Muscle of back (tissue), 3 donors: ENCODE measurements at regions not wholly inside any gene's neighbourhood (a gene's known extent, or its start where the extent isn't known, plus 50 kb on each side); places are given as distances from the start of the nearest gene placed in this dataset.

Experiments
- DNase-seq, 3 donors: peaks; one replicate each; pipeline versions ENCODE4 v3.0.0 to v3.0.0-alpha.2; 2013

DNA sequence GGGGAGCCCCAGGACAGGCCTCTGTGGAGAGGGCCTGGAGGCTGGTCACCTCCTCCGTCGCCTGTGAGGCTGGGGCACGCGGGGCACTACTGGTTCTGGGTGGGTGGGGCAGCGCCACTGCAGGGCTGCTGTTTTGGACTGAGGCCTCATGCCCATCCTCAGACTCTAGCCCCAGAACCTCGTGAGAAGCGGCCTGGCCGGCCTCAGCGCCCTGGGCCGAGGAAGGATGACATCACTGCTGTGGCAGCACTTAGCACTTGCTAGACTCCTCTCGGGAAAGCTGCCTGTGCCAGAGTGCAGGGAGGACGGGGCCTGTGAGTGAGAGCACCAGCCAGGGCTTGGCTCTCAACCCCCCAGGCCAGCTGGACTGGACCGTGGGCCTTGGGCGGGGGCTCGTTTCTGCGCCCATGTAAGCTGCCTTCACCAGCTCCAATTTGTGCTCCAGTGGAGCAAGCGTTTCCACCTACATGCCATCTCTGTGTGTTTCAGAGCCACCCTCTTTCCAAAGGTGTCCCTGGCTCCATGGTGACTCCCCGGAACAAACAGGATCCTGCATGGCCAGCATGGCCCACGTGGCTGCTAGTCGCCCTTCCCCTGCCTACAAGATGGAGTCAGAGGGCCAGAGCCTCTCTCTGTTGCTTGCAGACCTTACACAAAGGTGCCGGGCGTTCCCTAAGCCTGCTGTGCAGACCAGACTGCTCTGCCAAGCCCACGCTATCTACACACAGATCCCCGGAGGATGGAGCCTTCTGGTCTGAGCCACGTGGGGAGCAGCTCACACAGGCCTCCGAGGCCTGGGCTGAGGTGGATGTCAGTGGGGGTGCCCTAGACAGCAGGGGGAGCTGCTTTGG lies 102.9 kb downstream of the CTTN start:
- peak in 2 of 3 donors; percentile 14 to 23 for DNase-seq

- no peak for DNase-seq
These were observed 103.7 kb downstream of the CTTN start for GRCh38 chr11:70501933-70502540.

DNA sequence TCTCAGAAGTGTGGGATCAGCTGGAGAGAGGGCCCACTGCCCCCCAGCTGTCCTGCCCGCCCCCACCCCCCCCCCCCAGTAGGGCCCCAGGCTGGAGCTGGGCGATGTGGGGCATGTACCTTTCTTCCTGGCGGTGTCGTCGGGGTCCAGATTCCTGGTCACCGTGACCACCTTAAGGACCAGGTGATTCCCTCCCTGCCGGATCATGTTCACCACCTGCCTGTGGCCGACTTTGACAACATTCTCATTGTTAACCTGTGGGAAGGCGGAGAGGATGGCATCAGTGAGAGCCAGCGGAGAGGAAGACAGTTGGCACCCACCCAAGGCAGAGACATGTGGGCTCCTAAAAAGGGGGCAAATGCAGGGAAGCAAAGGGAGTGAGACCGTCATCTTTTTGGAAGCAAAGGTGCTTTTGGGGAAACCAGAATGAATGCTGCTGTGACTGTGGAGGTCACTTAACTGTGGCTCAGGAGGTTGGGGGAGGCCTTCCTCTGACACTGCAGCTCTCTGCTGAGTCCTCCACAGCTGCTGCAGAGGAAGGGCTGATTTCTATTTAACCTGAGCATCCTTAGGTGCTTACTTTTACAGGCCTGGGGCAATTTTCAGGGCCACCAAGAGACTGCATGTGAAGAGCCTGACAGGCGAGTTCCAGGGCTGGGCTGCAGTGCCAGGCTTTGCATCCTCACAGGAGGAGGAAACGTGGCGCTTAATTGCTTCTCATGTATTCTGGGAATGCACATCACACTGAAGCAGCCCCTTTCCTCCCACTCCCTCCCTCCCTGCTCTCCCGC lies 104.5 kb downstream of the CTTN start:
- no peak for DNase-seq

GRCh38 chr11:70503468-70504221 lies 105.3 kb downstream of the CTTN start:
- no peak for DNase-seq

GRCh38 chr11:70504246-70505020 lies 106.1 kb downstream of the CTTN start:
- DNase-seq: no peak

DNA sequence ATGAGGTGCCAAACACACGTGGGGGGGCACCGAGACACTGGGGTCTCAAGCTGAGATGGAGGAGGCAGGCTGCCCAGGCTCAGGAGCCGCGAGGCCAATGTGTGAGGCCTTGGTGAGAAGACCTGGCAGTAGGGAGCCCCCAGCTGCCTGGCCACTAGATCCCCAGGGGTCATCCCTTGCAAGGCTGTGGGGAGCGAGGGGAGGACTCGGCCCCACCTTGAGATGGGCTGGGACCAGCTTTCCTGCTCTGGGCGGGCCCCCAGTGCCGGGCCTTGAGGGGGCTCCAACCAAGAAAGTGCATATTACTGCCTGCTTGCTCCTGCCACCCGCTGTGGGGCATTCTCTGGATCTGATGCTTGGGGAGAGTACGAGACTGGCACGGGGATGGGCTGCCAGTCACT lies 107.0 kb downstream of the CTTN start:
- DNase-seq: no peak

GRCh38 chr11:70505761-70506657 lies 107.7 kb downstream of the CTTN start:
- DNase-seq: no peak

DNA sequence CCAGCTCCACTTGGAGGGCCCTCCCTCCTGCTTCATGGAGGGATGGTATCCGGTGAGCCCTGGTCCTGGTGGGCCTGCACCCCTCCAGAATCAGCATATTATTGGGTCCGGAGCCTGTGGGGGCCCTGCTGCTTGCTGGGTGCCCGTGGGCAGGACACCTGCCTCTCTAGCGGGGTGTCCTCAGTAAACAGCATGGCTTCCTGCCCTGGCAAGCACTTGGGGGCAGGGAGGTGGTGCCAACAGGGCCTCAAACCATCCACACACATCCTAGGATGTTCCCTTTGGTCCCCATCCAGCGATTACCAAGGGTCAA lies 108.3 kb downstream of the CTTN start:
- no peak for DNase-seq

DNA sequence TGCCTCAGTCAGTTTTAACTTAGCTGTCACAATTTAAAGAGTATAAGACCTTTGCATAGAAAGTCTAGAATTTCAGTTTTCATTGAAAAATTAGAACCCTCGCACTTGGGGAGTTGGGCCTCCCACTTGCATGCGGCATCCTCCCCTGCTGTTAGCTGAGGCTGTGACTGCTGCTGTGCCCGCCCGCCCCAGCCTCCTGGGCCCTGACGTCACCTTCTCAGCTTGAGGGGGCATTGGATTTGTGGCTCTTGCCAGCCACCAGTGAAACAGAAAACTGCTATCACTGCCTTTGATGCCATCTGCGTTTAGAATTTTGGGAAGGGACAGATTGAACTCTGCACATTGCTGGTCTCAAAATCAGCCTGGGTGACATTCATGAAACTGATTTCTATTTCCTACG lies 108.7 kb downstream of the CTTN start:
- no peak for DNase-seq

GRCh38 chr11:70507466-70508230 lies 109.3 kb downstream of the CTTN start:
- DNase-seq: no peak

GRCh38 chr11:70508231-70508480 lies 109.8 kb downstream of the CTTN start:
- no peak for DNase-seq

GRCh38 chr11:70509476-70509875 lies 111.1 kb downstream of the CTTN start:
- no peak for DNase-seq

GRCh38 chr11:70510106-70510505 lies 111.8 kb downstream of the CTTN start:
- no peak for DNase-seq

DNA sequence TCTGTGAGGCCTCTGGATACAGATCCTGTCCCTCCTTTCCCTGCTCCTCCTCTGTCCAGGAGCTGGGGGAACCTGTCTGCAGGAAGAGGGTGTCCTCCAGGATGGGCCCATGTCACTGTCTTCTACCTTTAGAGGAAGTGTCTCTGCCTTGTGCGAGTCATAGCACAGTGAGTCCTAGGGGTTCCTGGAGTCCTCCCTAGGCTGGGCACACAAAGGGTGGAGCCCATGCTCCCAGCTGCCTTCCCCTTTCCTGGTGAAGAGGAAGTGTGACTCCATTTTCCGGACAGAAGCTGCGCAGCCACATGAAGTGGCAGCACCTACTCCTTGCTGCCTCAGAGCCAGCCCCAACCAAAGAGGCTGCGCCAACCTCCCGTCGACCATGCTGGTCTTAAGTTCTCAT lies 112.2 kb downstream of the CTTN start:
- no peak for DNase-seq

- no peak for DNase-seq
These were observed 113.0 kb downstream of the CTTN start for GRCh38 chr11:70511345-70511744.

DNA sequence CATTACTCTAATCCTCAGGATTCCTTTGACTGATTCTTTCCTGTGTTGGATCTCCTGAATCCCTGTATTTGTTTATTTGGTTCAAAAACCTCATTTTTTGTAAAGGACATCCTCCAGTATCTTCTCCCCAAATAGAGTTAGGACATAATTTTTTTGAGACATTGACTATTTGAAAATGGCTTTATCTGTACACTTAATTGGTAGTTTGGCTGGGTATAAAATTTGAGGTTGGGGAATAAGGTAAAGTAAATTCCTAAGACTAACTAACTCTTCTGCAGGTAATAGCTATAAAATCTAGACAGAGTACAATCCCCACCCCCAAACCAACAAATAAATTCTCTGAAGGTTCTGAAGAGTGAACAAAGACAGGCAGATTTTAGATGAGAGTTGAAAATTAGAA lies 114.4 kb downstream of the CTTN start:
- no peak for DNase-seq

GRCh38 chr11:70517203-70517602 lies 118.9 kb downstream of the CTTN start:
- DNase-seq: no peak

GRCh38 chr11:70517988-70518907 lies 119.9 kb downstream of the CTTN start:
- DNase-seq: no peak

- no peak for DNase-seq
These were observed 120.8 kb downstream of the CTTN start for GRCh38 chr11:70519117-70519516.
